GM21528 (cell line): ENCODE measurements at regions not wholly inside any gene's neighbourhood (a gene's known extent, or its start where the extent isn't known, plus 50 kb on each side); places are given as distances from the start of the nearest gene placed in this dataset.

ENCODE experiments used
- ATAC-seq: cut with Tn5 transposase; IDR thresholded peaks from one replicate; pipeline ENCODE4 v1.9.1; 2021; ENCODE audit warnings: mild to moderate bottlenecking, moderate library complexity; ENCODE audit not compliant: unreplicated experiment, low FRiP score

GRCh38 chr16:9241177-9241576 is 149.7 kb downstream of the HAPSTR1 start:
- ATAC-seq = no peak

GRCh38 chr16:9248162-9248561 is 156.7 kb downstream of the HAPSTR1 start:
- ATAC-seq = no peak

- ATAC-seq = no peak
These were observed 158.1 kb downstream of the HAPSTR1 start for GRCh38 chr16:9249534-9249933.

- no peak for ATAC-seq
These were observed 159.6 kb downstream of the HAPSTR1 start for GRCh38 chr16:9251026-9251425.

GRCh38 chr16:9254863-9255262 is 163.4 kb downstream of the HAPSTR1 start:
- no peak for ATAC-seq

- no peak for ATAC-seq
These were observed 164.8 kb downstream of the HAPSTR1 start for GRCh38 chr16:9256196-9256595.

- no peak for ATAC-seq
These were observed 166.4 kb downstream of the HAPSTR1 start for GRCh38 chr16:9257843-9258242.

- no peak for ATAC-seq
These were observed 167.1 kb downstream of the HAPSTR1 start for GRCh38 chr16:9258423-9259051.

- ATAC-seq = no peak
These were observed 168.6 kb downstream of the HAPSTR1 start for GRCh38 chr16:9259914-9260608.

- no peak for ATAC-seq
These were observed 169.2 kb downstream of the HAPSTR1 start for GRCh38 chr16:9260666-9261065.

- ATAC-seq = no peak
These were observed 169.9 kb downstream of the HAPSTR1 start for GRCh38 chr16:9261376-9261775.

GRCh38 chr16:9262941-9263715 is 171.7 kb downstream of the HAPSTR1 start:
- ATAC-seq = no peak

GRCh38 chr16:9264067-9264466 is 172.6 kb downstream of the HAPSTR1 start:
- ATAC-seq = no peak

- no peak for ATAC-seq
These were observed 177.0 kb downstream of the HAPSTR1 start for GRCh38 chr16:9268446-9268845.

GRCh38 chr16:9270424-9270823 is 179.0 kb downstream of the HAPSTR1 start:
- ATAC-seq = no peak

- ATAC-seq = no peak
These were observed 179.5 kb downstream of the HAPSTR1 start for GRCh38 chr16:9270941-9271340.

- no peak for ATAC-seq
These were observed 180.4 kb downstream of the HAPSTR1 start for GRCh38 chr16:9271841-9272240.

GRCh38 chr16:9275377-9275776 is 183.9 kb downstream of the HAPSTR1 start:
- ATAC-seq = no peak

GRCh38 chr16:9275816-9276354 is 184.4 kb downstream of the HAPSTR1 start:
- no peak for ATAC-seq

- no peak for ATAC-seq
These were observed 188.0 kb downstream of the HAPSTR1 start for GRCh38 chr16:9279291-9280068.

- no peak for ATAC-seq
These were observed 188.6 kb downstream of the HAPSTR1 start for GRCh38 chr16:9280069-9280466.
